NB4 (cell line): ENCODE measurements at regions not wholly inside any gene's neighbourhood (a gene's known extent, or its start where the extent isn't known, plus 50 kb on each side); places are given as distances from the start of the nearest gene placed in this dataset.
"Not testable (repeated sequence)": the region's sequence is repeated elsewhere in the genome, so short reads cannot be mapped to it uniquely, and the experiment has no call there.

ENCODE experiments used
- DNase-seq: peaks from one replicate; pipeline ENCODE4 v3.0.0; 2010; ENCODE audit warnings: low read depth
- H3K4me3 ChIP-seq: one replicate; pipeline ENCODE4 v1.5.1; 2011; ENCODE audit warnings: mild to moderate bottlenecking, low read depth, low read length, moderate library complexity
- MYC ChIP-seq: IDR thresholded peaks from 2 replicates; pipeline ENCODE4 v1.6.1; 2011; ENCODE audit warnings: low read depth, low read length
- POLR2A ChIP-seq: IDR thresholded peaks from 2 replicates; pipeline ENCODE4 v1.6.1; 2011; ENCODE audit warnings: mild to moderate bottlenecking; ENCODE audit not compliant: insufficient read length; ENCODE audit errors: extremely low read depth
- TF ChIP-seq, protein P1 (sequence below): IDR thresholded peaks from 2 replicates; pipeline ENCODE4 v1.6.1; 2011; ENCODE audit warnings: low read depth, low read length
- TF ChIP-seq, protein P2 (sequence below): IDR thresholded peaks from one replicate; pipeline ENCODE4 v1.5.1; 2012; ENCODE audit warnings: low read depth, low read length

DNA sequence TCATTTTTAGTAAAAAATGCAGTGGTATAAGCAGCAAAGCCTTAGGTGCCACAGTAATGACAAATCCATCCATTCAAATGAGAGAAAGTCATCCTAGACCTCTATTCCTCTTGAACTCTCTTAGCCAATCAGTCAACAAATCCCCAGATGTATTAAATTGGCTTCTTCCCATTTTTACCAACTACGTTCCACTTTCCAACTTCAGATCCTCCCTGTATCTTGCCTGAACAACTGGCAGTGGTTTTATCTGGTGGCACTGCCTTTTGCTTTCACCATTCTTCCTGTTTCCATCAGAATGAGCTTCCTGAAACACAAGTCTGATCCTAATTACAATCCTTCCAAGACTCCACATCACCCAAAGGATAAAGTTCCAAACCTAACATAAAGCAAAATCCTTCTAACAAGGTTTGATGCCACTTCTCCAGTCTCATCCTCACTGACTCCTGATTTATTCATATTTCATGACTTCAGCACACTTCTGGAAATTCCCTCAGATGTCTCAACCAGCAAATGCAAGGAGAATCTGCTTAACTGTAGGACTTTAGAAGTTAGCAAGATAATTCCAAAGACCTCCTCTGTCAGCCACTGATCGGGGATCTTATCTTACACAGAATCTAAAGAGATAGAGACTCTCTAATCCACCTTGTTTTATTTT, 69.8 kb upstream of the SLC4A7 start:
- DNase-seq: no peak
- TF ChIP-seq MYC (no peak), POLR2A (no peak)
- TF ChIP-seq, protein P1, sequence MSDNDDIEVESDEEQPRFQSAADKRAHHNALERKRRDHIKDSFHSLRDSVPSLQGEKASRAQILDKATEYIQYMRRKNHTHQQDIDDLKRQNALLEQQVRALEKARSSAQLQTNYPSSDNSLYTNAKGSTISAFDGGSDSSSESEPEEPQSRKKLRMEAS: no peak
- TF ChIP-seq, protein P2, sequence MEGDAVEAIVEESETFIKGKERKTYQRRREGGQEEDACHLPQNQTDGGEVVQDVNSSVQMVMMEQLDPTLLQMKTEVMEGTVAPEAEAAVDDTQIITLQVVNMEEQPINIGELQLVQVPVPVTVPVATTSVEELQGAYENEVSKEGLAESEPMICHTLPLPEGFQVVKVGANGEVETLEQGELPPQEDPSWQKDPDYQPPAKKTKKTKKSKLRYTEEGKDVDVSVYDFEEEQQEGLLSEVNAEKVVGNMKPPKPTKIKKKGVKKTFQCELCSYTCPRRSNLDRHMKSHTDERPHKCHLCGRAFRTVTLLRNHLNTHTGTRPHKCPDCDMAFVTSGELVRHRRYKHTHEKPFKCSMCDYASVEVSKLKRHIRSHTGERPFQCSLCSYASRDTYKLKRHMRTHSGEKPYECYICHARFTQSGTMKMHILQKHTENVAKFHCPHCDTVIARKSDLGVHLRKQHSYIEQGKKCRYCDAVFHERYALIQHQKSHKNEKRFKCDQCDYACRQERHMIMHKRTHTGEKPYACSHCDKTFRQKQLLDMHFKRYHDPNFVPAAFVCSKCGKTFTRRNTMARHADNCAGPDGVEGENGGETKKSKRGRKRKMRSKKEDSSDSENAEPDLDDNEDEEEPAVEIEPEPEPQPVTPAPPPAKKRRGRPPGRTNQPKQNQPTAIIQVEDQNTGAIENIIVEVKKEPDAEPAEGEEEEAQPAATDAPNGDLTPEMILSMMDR: no peak
- no peak overlapping the region for H3K4me3 ChIP-seq

DNA sequence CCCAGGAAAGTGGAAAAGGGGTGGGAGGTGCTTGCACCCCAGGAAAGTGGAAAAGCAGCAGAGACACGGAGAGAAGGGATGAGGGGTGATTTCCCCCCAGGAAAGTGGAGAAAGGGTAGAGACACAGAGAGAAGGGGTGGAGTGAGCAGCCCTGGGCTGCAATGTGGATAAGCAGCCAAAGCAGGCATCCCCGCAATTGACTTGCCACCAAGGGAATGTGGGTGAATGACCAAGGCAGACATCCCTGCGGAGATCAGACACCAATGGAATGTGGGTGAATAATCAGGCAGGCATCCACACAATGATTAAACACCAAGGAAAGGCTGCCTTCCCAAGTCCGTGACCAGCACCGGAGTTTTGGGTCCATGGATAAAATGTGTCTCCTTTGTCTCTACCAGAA, 68.5 kb upstream of the SLC4A7 start:
- H3K4me3 ChIP-seq, DNase-seq: not testable (repeated sequence)

DNA sequence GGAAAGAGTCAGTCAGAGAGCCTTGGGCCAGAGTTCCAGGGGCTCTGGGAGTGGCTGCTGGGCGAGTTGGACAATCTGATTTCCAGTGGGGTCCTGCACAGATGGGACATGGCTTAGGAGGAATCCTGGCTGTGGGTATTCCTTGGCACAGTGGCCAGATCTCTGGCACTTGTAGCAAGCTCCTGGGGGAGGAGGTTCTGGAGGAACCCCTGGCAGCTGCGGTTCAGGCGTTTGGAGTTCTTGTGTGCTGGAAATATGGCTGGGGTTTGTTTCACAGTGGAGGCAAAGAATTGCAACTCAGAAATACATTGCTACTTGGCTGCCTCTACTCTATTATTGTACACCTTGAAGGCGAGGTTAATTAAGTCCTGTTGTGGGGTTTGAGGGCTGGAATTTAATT, 67.2 kb upstream of the SLC4A7 start:
- H3K4me3 ChIP-seq, DNase-seq: not testable (repeated sequence)

DNA sequence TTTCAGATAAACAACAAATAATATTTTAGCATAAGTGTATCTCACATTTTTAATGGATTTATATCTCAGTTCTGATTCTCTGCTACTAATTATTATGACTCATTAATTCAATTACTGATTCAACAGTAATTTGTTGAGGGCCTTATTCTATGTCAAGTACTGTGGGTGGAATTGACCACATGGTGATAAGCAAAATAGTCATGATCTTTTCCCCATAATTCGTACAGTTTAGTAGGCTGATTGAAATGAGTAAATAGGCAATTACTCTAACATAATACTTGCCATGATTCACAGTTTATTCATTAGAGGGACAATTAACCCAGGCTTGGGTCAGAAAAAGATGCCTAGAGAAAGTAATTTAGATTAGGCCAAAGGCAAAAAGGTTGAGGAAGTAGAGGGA, 60.9 kb upstream of the SLC4A7 start:
- TF ChIP-seq POLR2A: no peak
- TF ChIP-seq, protein P1: no peak
- TF ChIP-seq, protein P2: no peak
- TF ChIP-seq MYC: no peak
- no peak for DNase-seq
- H3K4me3 ChIP-seq: no peak overlapping the region

DNA sequence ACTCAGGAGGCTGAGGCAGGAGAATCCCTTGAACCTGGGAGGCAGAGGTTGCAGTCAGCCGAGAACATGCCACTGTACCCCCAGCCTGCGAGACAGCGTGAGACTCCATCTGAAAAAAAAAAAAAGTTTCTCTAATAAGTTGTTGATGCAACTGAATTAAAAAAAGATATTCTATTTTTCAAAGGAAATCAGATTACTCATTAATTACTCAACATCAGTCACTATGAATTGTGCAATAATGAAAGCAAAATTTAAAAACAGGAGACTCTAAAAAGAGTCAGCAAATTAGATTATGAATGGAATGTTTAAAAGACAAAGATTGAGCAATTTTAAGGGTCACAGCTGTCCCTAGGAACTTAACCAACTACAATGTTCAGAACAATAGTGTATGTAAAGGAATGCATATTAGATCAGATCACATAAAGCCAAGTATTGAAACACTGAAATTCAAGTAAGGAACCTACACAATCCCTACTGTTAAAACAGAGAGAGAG, 60.2 kb upstream of the SLC4A7 start:
- peak; percentile 12 for DNase-seq
- TF ChIP-seq MYC (no peak), POLR2A (no peak)
- TF ChIP-seq, protein P2: no peak
- TF ChIP-seq, protein P1: no peak
- H3K4me3 ChIP-seq: no peak overlapping the region

DNA sequence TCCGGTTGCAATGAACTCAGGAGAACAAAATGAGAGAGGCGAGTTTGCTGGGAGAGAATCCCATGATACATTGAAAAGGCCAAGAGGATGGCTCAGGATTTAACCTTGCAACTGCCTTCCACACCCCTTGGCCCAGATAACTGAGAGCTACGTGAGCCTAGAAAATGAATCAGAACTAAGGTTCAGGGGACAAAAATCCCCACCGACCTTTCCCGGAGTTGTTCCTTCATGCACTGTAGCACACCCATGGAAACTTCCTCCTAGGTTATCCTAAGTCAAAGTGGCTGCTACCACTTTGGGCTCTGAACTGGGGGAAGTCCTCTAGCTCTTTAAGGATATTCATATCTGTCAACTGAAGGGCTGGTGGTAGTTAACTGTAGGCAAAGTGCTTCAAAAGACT, 58.3 kb upstream of the SLC4A7 start:
- no peak for TF ChIP-seq MYC
- TF ChIP-seq POLR2A: no peak
- TF ChIP-seq, protein P2: no peak
- TF ChIP-seq, protein P1: no peak
- H3K4me3 ChIP-seq: no peak overlapping the region
- DNase-seq: no peak

DNA sequence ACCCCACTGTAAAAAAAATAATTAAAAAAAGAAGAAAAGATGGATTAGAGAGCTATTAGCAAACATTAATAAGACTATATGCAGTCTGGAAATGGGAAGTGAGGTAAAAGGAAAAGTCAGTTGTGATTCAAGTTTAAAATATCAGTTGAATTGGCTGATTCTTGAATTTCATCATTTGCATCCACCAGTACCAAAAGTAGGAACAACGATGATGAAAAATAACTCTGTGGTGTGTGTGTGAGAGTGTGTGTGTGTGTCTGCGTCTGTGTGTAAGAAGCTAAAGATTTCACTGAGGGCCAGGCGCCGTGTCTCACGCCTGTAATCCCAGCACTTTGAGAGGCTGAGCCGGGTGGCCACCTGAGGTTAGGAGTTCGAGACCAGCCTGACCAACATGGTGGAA, 56.0 kb upstream of the SLC4A7 start:
- no peak for DNase-seq

More for the DNA sequence above, 56.0 kb upstream of the SLC4A7 start:
- TF ChIP-seq MYC (no peak), POLR2A (no peak)
- TF ChIP-seq, protein P2: no peak
- TF ChIP-seq, protein P1: no peak
- H3K4me3 ChIP-seq: no peak overlapping the region
